Testis (tissue), 2 donors: ENCODE measurements at regions not wholly inside any gene's neighbourhood (a gene's known extent, or its start where the extent isn't known, plus 50 kb on each side); places are given as distances from the start of the nearest gene placed in this dataset.

Experiments
- CTCF ChIP-seq, 3 experiments: fragments of 450-650 bp in 2 of 3; fragments of 200-600 bp in 1 of 3; sonication (generic) in 1 of 3; IDR thresholded peaks; one replicate each; pipeline ENCODE4 v1.5.1; 2016 to 2019; ENCODE audit warnings: antibody characterized with exemption in 3 of 3, mild to moderate bottlenecking in 2 of 3, moderate library complexity in 1 of 3
- POLR2A ChIP-seq: fragments of 450-650 bp; IDR thresholded peaks from one replicate; pipeline ENCODE4 v1.6.1; 2017; ENCODE audit warnings: antibody characterized with exemption, mild to moderate bottlenecking, moderate library complexity

DNA sequence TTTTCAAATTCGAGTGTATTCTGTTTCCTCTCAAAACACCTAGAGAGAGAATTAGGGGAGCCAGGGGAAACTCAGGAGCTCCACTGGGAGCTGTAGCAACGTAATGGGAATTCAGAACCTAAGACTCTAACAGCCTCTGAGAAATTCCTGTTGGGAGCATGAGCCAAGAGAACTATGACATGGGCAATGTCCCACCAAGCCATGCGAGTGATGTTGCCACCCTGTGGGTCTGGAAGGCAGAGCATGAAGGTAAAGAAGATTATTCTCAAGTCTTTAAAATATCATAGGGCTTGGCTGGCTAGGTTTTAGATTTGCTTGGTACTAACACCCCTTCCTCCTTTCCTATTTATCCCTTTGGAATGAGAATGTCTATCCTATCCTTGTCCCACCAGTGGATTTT lies 392.6 kb upstream of the ADAMTS9 start:
- no peak for TF ChIP-seq POLR2A
- TF ChIP-seq CTCF (IDR thresholded peaks at IDR 0.05), result no peak
